ENCODE measurements at regions not wholly inside any gene's neighbourhood (a gene's known extent, or its start where the extent isn't known, plus 50 kb on each side); places are given as distances from the start of the nearest gene placed in this dataset.

- no peak for TF ChIP-seq CTCF (optimal IDR thresholded peaks at IDR 0.05 in 1 of 3, IDR thresholded peaks at IDR 0.05 in 1 of 3, conservative IDR thresholded peaks at IDR 0.05 in 1 of 3; ENCODE audit: extremely low read depth in 1 of 3, insufficient read depth in 2 of 3, low read length in 3 of 3)
- TF ChIP-seq EZH2 (IDR thresholded peaks at IDR 0.05; ENCODE audit: low read length) = no peak
Measured at GRCh38 chr2:82641598-82642180, 1817.4 kb downstream of the SUCLG1 start.
